ENCODE measurements at regions not wholly inside any gene's neighbourhood (a gene's known extent, or its start where the extent isn't known, plus 50 kb on each side); places are given as distances from the start of the nearest gene placed in this dataset.

DNA sequence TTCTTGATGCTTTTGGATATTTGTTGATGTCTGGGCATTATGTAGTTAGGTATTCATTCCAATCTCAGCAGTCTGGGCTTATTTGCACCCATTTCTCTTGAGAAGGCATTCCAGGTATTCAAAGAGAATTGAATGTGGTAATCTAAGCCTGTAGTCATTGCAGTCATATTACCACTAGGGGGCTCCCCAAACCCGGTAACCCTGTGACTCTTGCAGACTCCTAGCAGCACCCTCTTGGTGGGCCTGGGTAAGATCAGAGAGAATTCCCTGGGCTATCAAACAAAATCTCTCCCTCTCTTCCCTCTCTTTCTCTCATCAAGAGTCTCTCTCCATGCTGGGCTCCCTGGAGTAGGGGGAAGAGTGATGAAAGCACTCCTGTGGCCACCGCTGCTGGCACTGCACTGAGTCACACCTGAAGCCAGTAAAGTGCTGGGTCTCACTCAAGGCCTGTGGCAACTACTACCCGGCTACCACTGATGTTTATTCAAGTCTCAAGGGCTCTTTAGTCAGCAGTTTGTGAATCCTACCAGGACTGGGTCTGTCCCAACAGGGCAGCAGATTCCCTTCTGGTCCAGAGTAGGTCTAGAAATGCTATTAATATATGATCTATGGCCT lies 187.7 kb upstream of the NUDT10 start:
- Histone ChIP-seq H3K27me3 (no peaks in the 10 kb centered on the region), H3K4me1 (no peaks in the 10 kb centered on the region), H3K27ac (no peak overlapping the region), H3K36me3 (no peaks in the 10 kb centered on the region), H3K9me3 (no peaks in the 10 kb centered on the region), H3K4me3 (no peak overlapping the region)
- TF ChIP-seq CTCF (IDR thresholded peaks at IDR 0.05), result peak in 1 of 4 experiments; percentile 55
- TF ChIP-seq POLR2A (IDR thresholded peaks at IDR 0.05), result no peak
- no peak for TF ChIP-seq EP300 (IDR thresholded peaks at IDR 0.05)
- no CpG with 5 or more reads among the region's 3 CpGs for WGBS, 2 donors (ENCODE audit: low coverage in 1 of 2)
- ATAC-seq, result no peak

- H3K9me3 ChIP-seq, result no peaks in the 10 kb centered on the region
- H3K27me3 ChIP-seq, result no peaks in the 10 kb centered on the region
- no peak for TF ChIP-seq EP300 (IDR thresholded peaks at IDR 0.05)
- TF ChIP-seq CTCF (IDR thresholded peaks at IDR 0.05), result no peak
- no peak for TF ChIP-seq POLR2AphosphoS5 (IDR thresholded peaks at IDR 0.05)
- TF ChIP-seq POLR2A (IDR thresholded peaks at IDR 0.05), result no peak
- H3K36me3 ChIP-seq, result no peaks in the 10 kb centered on the region
- no peak for ATAC-seq
- no peaks in the 10 kb centered on the region for H3K4me1 ChIP-seq
- no CpG with 5 or more reads among the region's 2 CpGs for WGBS, 2 donors (ENCODE audit: low coverage in 1 of 2)
- H3K4me3 ChIP-seq, result no peak overlapping the region
- no peak overlapping the region for H3K27ac ChIP-seq
Measured at GRCh38 chrX:51148848-51149247, 183.8 kb upstream of the NUDT10 start.

DNA sequence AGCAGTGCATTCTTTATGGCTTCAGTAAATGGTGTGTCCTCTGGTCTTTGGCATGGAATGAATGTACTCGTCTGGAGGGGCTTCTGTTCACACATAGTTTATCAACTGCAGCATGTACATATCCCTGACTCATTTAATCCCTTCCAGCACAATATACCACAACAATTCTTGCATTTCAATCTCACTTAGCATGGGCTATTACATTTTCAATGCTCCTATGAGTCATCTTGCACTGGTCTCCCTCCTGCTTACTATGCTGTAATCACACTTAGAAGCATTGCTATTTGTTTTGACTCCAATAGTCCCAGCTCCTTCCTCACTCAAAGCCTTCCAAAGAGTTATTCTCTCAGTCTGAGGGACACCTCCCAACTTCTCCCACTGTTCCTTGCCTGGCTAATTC lies 180.9 kb upstream of the NUDT10 start:
- no peak for TF ChIP-seq POLR2AphosphoS5 (IDR thresholded peaks at IDR 0.05)
- no peak for TF ChIP-seq CTCF (IDR thresholded peaks at IDR 0.05)
- WGBS, 2 donors (ENCODE audit: low coverage in 1 of 2), result 0 to 44% methylated on average over 1 of the region's 1 CpG
- Histone ChIP-seq H3K4me1 (no peaks in the 10 kb centered on the region), H3K36me3 (no peaks in the 10 kb centered on the region), H3K4me3 (no peak overlapping the region), H3K9me3 (no peaks in the 10 kb centered on the region), H3K27ac (no peak overlapping the region), H3K27me3 (no peaks in the 10 kb centered on the region)
- no peak for ATAC-seq

DNA sequence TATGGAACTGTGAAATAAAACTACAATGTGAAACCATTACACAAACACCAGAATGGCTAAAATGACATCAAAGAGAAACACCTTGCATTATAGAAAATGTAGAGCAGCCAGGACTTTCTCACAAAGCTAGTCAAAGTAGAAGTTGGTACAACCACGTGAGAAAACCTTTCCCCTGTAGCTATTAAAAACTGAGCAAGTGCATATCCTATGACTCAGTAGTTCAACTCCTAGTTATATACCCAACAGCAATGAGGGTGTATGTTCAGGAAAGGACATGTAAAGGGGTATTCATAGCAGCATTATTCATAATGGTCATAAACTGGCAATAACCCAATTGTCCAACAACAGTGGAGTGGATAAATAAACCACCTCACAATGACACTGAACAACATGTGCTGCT lies 177.5 kb upstream of the NUDT10 start:
- 33 to 77% methylated on average over 1 of the region's 1 CpG for WGBS, 2 donors (ENCODE audit: low coverage in 1 of 2)
- TF ChIP-seq POLR2A (IDR thresholded peaks at IDR 0.05) (no peak), CTCF (IDR thresholded peaks at IDR 0.05) (no peak), EP300 (IDR thresholded peaks at IDR 0.05) (no peak), POLR2AphosphoS5 (IDR thresholded peaks at IDR 0.05) (no peak)
- Histone ChIP-seq H3K9me3 (no peaks in the 10 kb centered on the region), H3K36me3 (no peaks in the 10 kb centered on the region), H3K4me1 (no peaks in the 10 kb centered on the region), H3K4me3 (no peak overlapping the region), H3K27ac (no peak overlapping the region), H3K27me3 (no peaks in the 10 kb centered on the region)
- no peak for ATAC-seq

GRCh38 chrX:51155566-51155965 lies 177.1 kb upstream of the NUDT10 start:
- no peaks in the 10 kb centered on the region for H3K36me3 ChIP-seq
- WGBS, 2 donors (ENCODE audit: low coverage in 1 of 2), result 36 to 52% methylated on average over 3 to 4 of the region's 4 CpGs
- no peaks in the 10 kb centered on the region for H3K4me1 ChIP-seq
- no peak for ATAC-seq
- no peak overlapping the region for H3K4me3 ChIP-seq
- TF ChIP-seq EP300 (IDR thresholded peaks at IDR 0.05) (no peak), CTCF (IDR thresholded peaks at IDR 0.05) (no peak), POLR2AphosphoS5 (IDR thresholded peaks at IDR 0.05) (no peak), POLR2A (IDR thresholded peaks at IDR 0.05) (no peak)
- H3K9me3 ChIP-seq, result no peaks in the 10 kb centered on the region
- H3K27me3 ChIP-seq, result no peaks in the 10 kb centered on the region
- no peak overlapping the region for H3K27ac ChIP-seq

Measured in gastroesophageal sphincter (tissue), 4 donors.